ENCODE measurements at regions not wholly inside any gene's neighbourhood (a gene's known extent, or its start where the extent isn't known, plus 50 kb on each side); places are given as distances from the start of the nearest gene placed in this dataset.
A peak's percentile ranks its signal among the peaks of the same experiment; 100 is the strongest.

- TF ChIP-seq PLSCR1 (CRISPR knock-in tag; IDR thresholded peaks at IDR 0.05; ENCODE audit: borderline replicate concordance) (no peak), DZIP1 (CRISPR knock-in tag; IDR thresholded peaks at IDR 0.05) (no peak), MED1 (CRISPR knock-in tag; IDR thresholded peaks at IDR 0.05) (0 out of 2 replicates have a peak, but pooled peaks have one; percentile 34), ATF3 (CRISPR knock-in tag; IDR thresholded peaks at IDR 0.05) (peak; percentile 64; the same call in 1 of the 2 replicates), ZNF224 (CRISPR knock-in tag; IDR thresholded peaks at IDR 0.05) (no peak), ZNF205 (CRISPR knock-in tag; IDR thresholded peaks at IDR 0.05) (no peak), AGO2 (optimal IDR thresholded peaks at IDR 0.05; ENCODE audit: low read depth, low read length) (no peak), ZSCAN9 (CRISPR knock-in tag; IDR thresholded peaks at IDR 0.05; ENCODE audit: borderline replicate concordance) (no peak), ZNF230 (CRISPR knock-in tag; IDR thresholded peaks at IDR 0.05) (no peak), ZNF256 (CRISPR knock-in tag; conservative IDR thresholded peaks at IDR 0.05) (no peak), ZNF616 (CRISPR knock-in tag; IDR thresholded peaks at IDR 0.05; ENCODE audit: low read depth) (no peak), ZSCAN20 (CRISPR knock-in tag; IDR thresholded peaks at IDR 0.05; ENCODE audit: borderline replicate concordance) (no peak), GATAD2A (CRISPR knock-in tag; IDR thresholded peaks at IDR 0.05) (no peak), ZNF775 (CRISPR knock-in tag; IDR thresholded peaks at IDR 0.05; ENCODE audit: borderline replicate concordance) (no peak), ZNF44 (CRISPR knock-in tag; IDR thresholded peaks at IDR 0.05) (no peak), FIP1L1 (IDR thresholded peaks at IDR 0.05; ENCODE audit: borderline replicate concordance, insufficient read depth, low read depth, low read length) (no peak), ZNF138 (CRISPR knock-in tag; IDR thresholded peaks at IDR 0.05; ENCODE audit: low read depth) (no peak), ZNF547 (CRISPR knock-in tag; IDR thresholded peaks at IDR 0.05) (no peak), HHEX (CRISPR knock-in tag; IDR thresholded peaks at IDR 0.05) (no peak), FOSL1 (CRISPR knock-in tag; IDR thresholded peaks at IDR 0.05; ENCODE audit: borderline replicate concordance) (peak; percentile 68; the same call in 1 of the 2 replicates), PAX8 (CRISPR knock-in tag; IDR thresholded peaks at IDR 0.05; ENCODE audit: borderline replicate concordance) (no peak), ZNF704 (CRISPR knock-in tag; IDR thresholded peaks at IDR 0.05; ENCODE audit: borderline replicate concordance) (no peak), ZBTB7A (CRISPR knock-in tag; IDR thresholded peaks at IDR 0.05) (no peak), ZZZ3 (CRISPR knock-in tag; IDR thresholded peaks at IDR 0.05; ENCODE audit: borderline replicate concordance) (no peak), FOXP1 (IDR thresholded peaks at IDR 0.05) (no peak), FOXP1 (CRISPR knock-in tag; IDR thresholded peaks at IDR 0.05) (peak; percentile 5; the same call in 1 of the 2 replicates), GMEB2 (CRISPR knock-in tag; IDR thresholded peaks at IDR 0.05; ENCODE audit: low read depth) (no peak), NFKB2 (CRISPR knock-in tag; IDR thresholded peaks at IDR 0.05; ENCODE audit: borderline replicate concordance) (no peak)
These were observed 167.5 kb downstream of the TLE1 start (continued) for GRCh38 chr9:81521892-81522291.
